Mammary epithelial cell (primary cell): ENCODE measurements at regions not wholly inside any gene's neighbourhood (a gene's known extent, or its start where the extent isn't known, plus 50 kb on each side); places are given as distances from the start of the nearest gene placed in this dataset.

ENCODE experiments used
- EZH2 ChIP-seq: IDR thresholded peaks from 2 replicates; pipeline ENCODE4 v1.6.1; 2012; ENCODE audit warnings: low read length, inconsistent platforms, borderline replicate concordance
- TF ChIP-seq, protein P1 (sequence below), 2 donors: IDR thresholded peaks in 1 of 2; conservative IDR thresholded peaks in 1 of 2; 2 replicates each; pipeline ENCODE4 v1.5.1; 2011 to 2012; ENCODE audit warnings: inconsistent platforms in 2 of 2, low read length in 2 of 2, mild to moderate bottlenecking in 2 of 2, control low read depth in 1 of 2, low read depth in 1 of 2; ENCODE audit not compliant: insufficient read depth in 1 of 2; ENCODE audit errors: extremely low read depth in 1 of 2

DNA sequence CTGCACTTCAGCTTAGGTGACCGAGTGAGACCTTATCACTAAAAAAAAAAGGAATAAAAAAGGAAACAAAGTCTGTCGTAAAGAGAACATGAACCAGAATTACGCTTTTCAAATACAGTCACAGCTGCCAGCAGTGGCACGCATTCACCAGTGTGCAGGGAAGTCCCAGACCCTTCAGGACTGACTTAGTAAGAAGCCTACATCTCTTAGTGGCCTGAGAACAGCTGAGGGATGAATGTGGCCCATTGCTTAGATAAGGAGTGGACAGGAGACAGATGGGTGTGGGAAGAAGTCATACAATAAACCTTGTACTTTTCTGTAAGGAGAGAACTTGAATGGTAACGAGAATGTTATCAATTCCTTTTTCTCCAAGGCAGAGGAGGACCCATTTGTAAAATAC is 178.5 kb downstream of the JCAD start:
- TF ChIP-seq, protein P1, sequence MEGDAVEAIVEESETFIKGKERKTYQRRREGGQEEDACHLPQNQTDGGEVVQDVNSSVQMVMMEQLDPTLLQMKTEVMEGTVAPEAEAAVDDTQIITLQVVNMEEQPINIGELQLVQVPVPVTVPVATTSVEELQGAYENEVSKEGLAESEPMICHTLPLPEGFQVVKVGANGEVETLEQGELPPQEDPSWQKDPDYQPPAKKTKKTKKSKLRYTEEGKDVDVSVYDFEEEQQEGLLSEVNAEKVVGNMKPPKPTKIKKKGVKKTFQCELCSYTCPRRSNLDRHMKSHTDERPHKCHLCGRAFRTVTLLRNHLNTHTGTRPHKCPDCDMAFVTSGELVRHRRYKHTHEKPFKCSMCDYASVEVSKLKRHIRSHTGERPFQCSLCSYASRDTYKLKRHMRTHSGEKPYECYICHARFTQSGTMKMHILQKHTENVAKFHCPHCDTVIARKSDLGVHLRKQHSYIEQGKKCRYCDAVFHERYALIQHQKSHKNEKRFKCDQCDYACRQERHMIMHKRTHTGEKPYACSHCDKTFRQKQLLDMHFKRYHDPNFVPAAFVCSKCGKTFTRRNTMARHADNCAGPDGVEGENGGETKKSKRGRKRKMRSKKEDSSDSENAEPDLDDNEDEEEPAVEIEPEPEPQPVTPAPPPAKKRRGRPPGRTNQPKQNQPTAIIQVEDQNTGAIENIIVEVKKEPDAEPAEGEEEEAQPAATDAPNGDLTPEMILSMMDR (conservative IDR thresholded peaks at IDR 0.05 in 1 of 2, IDR thresholded peaks at IDR 0.05 in 1 of 2; ENCODE audit: extremely low read depth in 1 of 2, insufficient read depth in 1 of 2, low read depth in 1 of 2, low read length in 2 of 2), result no peak
- no peak for TF ChIP-seq EZH2
